HG02610 (cell line): ENCODE measurements at regions not wholly inside any gene's neighbourhood (a gene's known extent, or its start where the extent isn't known, plus 50 kb on each side); places are given as distances from the start of the nearest gene placed in this dataset.
"Not testable (repeated sequence)": the region's sequence is repeated elsewhere in the genome, so short reads cannot be mapped to it uniquely, and the experiment has no call there.

Experiments
- ATAC-seq: cut with Tn5 transposase; IDR thresholded peaks from one replicate; pipeline ENCODE4 v1.9.1; 2021; ENCODE audit warnings: mild to moderate bottlenecking, moderate library complexity; ENCODE audit not compliant: unreplicated experiment

DNA sequence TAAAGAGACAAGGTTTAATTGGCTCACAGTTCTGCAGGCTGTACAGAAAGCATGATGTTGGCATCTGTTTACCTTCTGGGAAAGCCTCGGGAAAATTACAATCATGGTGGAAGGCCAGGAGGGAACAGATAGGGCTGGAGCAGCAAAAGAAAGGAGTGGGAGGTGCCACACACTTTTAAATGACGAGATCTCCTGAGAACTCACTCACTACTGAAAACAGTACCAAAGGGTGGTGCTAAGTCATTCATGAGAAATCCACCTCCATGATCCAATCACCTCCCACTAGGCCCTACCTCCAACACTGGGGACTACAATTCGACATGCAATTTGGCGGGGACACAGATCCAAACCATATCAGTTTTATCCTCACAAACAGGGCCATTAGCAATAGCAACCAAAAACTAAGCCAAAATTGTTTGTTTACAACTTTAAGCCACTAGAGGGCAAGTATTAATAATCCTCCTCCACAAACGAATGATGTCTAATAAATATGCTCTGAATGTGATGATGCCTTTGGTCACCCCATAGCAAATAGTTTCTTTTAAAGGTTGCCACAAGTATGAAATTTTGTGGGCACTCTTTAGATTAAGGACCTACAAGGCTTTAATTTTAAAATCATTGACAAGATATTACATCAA lies 129.2 kb upstream of the NRBF2 start:
- no peak for ATAC-seq

- no peak for ATAC-seq
These were observed 136.2 kb upstream of the NRBF2 start for GRCh38 chr10:62996925-62997324.

GRCh38 chr10:62996516-62996915 lies 136.6 kb upstream of the NRBF2 start:
- ATAC-seq = no peak

- ATAC-seq = no peak
These were observed 140.0 kb upstream of the NRBF2 start for GRCh38 chr10:62993121-62993520.

- peak; percentile 80 for ATAC-seq
These were observed 140.9 kb upstream of the NRBF2 start for GRCh38 chr10:62992145-62992721.

DNA sequence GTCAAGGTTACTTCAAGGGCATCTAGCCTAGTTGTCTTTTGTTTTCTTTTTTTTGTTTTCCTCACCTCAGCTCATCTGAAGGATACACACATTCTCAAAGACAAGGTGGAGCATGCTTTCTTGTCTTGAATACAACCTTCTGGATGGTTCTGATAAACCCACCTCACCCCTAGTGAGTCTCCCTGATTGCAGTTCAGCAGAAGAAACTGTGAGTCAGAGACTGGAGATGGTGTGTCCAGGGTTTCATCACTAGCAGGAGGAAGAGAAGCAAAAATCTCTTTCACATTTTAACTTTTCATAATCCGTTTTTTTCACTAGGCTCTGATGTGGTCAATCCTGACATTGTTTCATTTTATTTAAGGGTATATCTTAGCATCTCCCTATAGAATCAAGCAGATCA lies 143.0 kb upstream of the NRBF2 start:
- ATAC-seq = no peak

GRCh38 chr10:62985807-62986600 lies 147.1 kb upstream of the NRBF2 start:
- ATAC-seq = no peak

DNA sequence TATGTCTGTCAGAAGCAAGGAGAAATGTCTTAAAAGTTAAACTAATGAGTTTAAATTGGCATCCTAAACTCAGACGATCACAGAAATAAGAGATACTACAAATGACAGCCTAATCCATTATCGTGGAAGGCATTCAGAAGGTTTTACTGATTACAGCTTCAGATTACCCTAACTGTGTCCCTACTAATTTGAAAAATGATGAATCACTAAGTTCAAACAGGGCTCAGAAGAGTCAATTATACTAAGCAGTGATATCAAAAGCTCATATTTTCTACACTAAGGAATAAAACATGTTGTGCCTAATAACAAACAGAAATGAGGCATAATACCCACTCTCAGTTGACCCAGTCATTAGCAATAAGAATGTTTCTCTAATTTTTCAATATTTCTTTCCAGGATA lies 152.0 kb upstream of the NRBF2 start:
- no peak for ATAC-seq

DNA sequence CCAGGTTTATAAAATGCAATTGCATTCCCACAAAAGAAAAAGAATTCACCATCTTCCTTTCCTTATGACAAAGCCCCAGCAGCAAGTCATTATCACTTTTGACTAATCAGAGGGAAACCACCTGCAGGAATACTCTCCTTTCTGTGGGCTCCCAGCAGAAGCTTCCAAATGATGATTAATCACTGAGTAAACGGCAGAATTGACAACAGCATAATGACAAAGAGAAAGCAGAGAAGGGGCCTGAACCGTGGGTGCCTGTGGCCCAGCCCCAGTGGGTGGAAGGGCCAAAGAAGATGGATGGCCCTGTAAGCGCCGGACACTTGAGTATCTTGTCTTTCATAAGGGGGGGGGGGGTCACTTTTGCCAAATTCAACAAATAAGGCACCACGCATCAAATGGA lies 152.4 kb upstream of the NRBF2 start:
- ATAC-seq = no peak

DNA sequence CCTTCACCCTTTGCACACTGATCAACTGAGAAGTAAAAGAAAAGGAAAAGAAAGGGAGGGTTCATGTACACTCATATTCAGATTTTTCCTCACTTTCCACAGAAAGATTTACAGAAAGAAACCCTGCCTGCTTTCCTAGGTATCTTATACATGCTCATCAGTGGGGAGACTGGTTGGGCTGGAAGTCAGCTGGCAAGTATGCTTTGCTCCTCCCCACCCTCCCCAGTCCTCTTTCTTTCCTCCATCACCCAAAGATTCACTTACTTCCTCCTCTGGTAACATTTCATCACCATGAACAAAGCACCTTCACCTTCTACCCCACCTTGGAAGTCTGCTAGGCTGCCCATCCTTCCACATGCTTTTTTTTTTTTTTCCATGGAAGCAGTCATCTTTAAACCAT lies 153.2 kb upstream of the NRBF2 start:
- no peak for ATAC-seq

- ATAC-seq = no peak
These were observed 154.6 kb upstream of the NRBF2 start for GRCh38 chr10:62978482-62978881.

DNA sequence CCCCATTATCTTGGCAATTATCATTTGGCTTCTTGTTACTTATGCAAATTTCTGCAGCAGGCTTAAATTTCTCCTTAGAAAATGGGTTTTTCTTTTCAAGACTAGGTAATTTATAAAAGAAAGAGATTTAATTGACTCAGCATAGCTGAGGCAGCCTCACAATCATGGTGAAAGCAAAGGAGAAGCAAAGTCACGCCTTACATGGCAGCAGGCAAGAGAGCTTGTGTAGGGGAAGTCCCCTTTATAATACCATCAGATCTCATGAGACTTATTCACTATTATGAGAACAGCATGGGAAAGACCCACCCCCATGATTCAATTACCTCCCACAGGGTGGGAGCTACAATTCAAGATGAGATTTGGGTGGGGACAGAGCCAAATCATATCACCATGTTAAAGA lies 158.3 kb upstream of the NRBF2 start:
- not testable (repeated sequence) for ATAC-seq

DNA sequence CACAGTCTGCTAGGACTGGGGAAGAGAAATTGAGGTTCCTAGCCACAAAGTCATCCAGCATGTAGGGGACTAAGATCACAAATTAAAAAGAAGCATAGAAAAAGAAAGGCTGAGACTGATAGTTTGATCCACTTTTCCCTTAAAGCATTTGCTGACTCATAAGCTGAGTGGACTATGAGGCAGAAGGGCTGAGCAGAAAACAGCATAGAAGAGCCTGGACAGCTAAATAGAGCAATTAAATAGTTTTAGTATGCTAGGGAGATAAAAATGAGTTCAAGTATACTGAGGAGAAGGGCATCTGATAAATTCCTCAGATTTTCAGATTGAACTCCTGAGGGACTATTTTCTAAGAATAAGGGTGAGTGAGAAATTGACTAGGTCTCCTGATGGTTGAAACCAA lies 155.9 kb upstream of the EGR2 start:
- ATAC-seq = no peak

DNA sequence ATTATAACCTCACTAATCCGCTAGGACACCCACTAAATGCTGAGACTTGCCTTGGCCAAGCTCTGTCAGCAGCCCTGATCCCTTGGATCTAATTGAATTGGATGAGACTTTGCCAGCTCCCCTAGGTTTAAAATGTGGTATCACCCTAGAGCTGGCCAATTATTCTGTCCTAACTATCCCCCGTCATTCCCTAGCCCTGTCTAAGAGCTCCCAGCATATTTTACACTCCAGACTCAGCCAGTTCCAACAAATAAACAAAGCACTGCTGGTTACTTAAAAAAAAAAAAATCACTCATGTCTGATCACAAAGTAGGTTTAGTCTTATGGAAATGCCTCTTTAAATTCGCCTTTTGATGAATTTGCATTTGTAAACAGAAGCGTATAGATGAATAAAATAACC lies 147.9 kb upstream of the EGR2 start:
- no peak for ATAC-seq

- ATAC-seq = no peak
These were observed 145.9 kb upstream of the EGR2 start for GRCh38 chr10:62961951-62962523.

GRCh38 chr10:62960416-62960815 lies 144.2 kb upstream of the EGR2 start:
- no peak for ATAC-seq

DNA sequence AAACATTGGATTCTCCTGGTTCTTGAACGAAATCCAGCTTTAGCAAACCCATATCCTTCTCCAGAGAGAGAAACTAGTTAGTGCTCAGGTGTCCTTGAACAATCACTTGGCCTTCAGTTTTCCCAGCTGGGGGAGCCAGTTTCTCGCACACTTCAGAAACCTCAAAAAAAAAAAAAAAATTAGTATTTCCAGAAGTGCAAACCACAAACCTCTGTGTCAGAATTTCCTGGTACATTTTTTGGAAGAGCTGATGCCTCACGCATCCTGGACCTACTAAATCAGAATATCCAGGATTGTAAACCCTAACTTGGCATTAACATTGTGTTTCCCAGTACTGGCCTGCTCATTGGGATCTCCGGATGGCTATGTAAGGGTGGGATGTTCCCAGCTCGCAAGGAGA lies 143.4 kb upstream of the EGR2 start:
- ATAC-seq = no peak

DNA sequence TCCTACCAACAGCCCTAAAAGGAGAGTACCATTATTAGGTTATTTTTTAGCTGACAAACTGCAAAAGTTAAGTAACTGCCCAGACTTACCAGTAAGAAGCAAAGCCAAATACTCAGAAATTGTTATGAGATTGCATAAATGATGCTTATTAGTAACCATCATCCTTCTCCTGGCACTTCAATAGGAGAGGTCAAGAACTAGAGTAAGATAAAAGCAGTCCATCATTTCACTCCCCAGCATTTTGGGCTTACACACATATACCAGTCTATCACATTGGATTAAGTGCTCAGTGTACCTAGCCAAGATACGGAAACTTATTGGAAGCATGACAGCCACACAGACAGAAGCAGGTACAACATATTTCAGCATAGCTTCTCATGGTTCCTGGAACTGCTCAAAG lies 142.8 kb upstream of the EGR2 start:
- ATAC-seq = no peak

- ATAC-seq = no peak
These were observed 130.1 kb upstream of the EGR2 start for GRCh38 chr10:62946278-62946677.

GRCh38 chr10:62939698-62940097 lies 123.5 kb upstream of the EGR2 start:
- ATAC-seq = no peak

DNA sequence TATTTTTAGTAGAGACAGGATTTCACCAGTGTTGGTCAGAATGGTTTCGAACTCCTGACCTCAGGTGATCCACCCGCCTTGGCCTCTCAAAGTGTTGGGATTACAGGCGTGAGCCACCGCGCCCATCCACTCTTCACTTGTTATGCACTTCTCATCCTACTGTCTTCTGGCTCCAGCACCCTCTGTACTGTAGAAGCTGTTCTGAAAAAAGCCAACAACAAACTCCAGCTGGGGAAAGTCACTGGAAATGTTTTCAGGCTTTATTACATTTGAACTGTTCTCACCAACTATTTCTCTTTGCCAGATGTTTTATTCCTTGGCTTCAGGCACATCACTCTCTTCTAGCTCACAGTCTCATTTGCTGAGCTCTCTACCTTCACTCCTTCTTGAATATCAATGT lies 122.5 kb upstream of the EGR2 start:
- no peak for ATAC-seq

DNA sequence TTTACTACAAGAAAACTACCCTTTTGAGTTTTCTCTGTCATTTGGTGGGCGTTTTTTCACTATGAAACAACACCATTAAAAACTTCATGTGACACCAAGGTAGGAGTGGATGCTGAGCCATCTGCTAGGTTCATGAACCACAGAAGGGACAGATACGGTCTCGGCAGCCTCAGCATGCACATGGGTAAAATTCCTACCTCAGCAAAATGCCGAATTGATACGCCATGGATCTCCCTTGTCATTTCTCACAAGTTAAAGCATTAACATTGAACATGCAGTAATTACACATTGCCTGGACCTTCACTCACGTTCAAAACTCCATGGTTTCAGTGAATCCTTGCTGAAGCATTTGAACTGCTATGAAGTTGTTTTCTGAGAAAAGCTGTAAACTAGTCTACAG lies 121.5 kb upstream of the EGR2 start:
- no peak for ATAC-seq
